ENCODE measurements at regions not wholly inside any gene's neighbourhood (a gene's known extent, or its start where the extent isn't known, plus 50 kb on each side); places are given as distances from the start of the nearest gene placed in this dataset.

- TF ChIP-seq, protein P1, sequence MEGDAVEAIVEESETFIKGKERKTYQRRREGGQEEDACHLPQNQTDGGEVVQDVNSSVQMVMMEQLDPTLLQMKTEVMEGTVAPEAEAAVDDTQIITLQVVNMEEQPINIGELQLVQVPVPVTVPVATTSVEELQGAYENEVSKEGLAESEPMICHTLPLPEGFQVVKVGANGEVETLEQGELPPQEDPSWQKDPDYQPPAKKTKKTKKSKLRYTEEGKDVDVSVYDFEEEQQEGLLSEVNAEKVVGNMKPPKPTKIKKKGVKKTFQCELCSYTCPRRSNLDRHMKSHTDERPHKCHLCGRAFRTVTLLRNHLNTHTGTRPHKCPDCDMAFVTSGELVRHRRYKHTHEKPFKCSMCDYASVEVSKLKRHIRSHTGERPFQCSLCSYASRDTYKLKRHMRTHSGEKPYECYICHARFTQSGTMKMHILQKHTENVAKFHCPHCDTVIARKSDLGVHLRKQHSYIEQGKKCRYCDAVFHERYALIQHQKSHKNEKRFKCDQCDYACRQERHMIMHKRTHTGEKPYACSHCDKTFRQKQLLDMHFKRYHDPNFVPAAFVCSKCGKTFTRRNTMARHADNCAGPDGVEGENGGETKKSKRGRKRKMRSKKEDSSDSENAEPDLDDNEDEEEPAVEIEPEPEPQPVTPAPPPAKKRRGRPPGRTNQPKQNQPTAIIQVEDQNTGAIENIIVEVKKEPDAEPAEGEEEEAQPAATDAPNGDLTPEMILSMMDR (IDR thresholded peaks at IDR 0.05), result no peak
- no peak for TF ChIP-seq POLR2A (IDR thresholded peaks at IDR 0.05)
These were observed 235.3 kb downstream of the TACR3 start for GRCh38 chr4:103484521-103484920.
